GM10248 (cell line): ENCODE measurements at regions not wholly inside any gene's neighbourhood (a gene's known extent, or its start where the extent isn't known, plus 50 kb on each side); places are given as distances from the start of the nearest gene placed in this dataset.

ENCODE experiments used
- CTCF ChIA-PET: fragments of 300-600 bp; sonication (Branson Sonifier 250); formaldehyde crosslinking; extraction: SDS; loops from one replicate; lab custom pipeline; 2021; ENCODE audit warnings: antibody characterized with exemption; lab: Yijun Ruan, JAX
- POLR2A ChIA-PET: fragments of 350-650 bp; sonication (Branson Sonifier 250); formaldehyde crosslinking; extraction: SDS; loops from one replicate; lab custom pipeline; 2020; ENCODE audit warnings: antibody characterized with exemption; lab: Yijun Ruan, JAX
- DNase-seq: peaks from one replicate; pipeline ENCODE4 v3.0.0; 2012; ENCODE audit errors: extremely low spot score
- TF ChIP-seq, protein P1 (sequence below): IDR thresholded peaks from 2 replicates; pipeline ENCODE4 v1.5.1; 2012; ENCODE audit warnings: mild to moderate bottlenecking, low read depth; ENCODE audit errors: extremely low read depth, missing control alignments, control extremely low read depth

DNA sequence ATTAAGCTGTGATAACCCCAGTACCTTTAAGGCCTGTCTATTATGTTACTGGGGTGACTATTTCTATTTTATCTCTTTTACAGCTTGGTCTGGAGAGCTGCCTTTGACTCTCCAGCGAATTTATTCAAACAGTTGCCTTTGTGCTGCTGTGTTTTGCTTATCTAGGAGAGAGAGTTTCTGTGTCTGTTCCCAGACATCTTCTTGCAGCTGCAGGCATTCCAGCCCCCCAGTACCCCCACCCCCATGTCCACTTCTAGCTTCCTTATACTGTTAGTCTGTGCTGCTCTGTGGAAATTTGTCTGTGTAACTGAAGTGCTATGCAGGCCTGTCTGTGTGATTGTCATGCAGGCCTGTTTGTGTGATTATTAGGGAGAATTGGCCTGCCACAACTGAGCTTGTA lies 713.7 kb upstream of the SEMA6D start:
- TF ChIP-seq, protein P1, sequence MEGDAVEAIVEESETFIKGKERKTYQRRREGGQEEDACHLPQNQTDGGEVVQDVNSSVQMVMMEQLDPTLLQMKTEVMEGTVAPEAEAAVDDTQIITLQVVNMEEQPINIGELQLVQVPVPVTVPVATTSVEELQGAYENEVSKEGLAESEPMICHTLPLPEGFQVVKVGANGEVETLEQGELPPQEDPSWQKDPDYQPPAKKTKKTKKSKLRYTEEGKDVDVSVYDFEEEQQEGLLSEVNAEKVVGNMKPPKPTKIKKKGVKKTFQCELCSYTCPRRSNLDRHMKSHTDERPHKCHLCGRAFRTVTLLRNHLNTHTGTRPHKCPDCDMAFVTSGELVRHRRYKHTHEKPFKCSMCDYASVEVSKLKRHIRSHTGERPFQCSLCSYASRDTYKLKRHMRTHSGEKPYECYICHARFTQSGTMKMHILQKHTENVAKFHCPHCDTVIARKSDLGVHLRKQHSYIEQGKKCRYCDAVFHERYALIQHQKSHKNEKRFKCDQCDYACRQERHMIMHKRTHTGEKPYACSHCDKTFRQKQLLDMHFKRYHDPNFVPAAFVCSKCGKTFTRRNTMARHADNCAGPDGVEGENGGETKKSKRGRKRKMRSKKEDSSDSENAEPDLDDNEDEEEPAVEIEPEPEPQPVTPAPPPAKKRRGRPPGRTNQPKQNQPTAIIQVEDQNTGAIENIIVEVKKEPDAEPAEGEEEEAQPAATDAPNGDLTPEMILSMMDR = no peak
- POLR2A ChIA-PET = no interaction called here
- DNase-seq = no peak
- CTCF ChIA-PET = no interaction called here

DNA sequence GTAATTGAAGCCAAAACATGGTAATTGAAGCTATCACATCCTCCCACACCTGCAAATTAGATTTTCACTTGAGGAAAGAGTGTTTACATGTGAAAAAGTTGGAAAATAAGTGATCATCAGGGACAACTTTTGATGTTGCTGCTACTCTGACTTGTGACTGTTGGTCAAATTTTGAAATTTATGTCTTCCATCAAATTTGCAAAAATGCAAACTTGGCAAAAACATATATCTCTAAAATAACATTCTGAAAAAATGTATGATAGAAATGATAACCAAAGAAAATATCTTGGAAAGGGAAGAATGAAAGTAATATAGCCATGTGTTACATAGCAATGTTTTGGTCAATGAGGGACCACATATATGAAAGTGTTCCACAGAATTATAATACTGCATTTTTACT lies 703.9 kb upstream of the SEMA6D start:
- POLR2A ChIA-PET = no interaction called here
- CTCF ChIA-PET = no interaction called here
- no peak for DNase-seq
- TF ChIP-seq, protein P1 = no peak

DNA sequence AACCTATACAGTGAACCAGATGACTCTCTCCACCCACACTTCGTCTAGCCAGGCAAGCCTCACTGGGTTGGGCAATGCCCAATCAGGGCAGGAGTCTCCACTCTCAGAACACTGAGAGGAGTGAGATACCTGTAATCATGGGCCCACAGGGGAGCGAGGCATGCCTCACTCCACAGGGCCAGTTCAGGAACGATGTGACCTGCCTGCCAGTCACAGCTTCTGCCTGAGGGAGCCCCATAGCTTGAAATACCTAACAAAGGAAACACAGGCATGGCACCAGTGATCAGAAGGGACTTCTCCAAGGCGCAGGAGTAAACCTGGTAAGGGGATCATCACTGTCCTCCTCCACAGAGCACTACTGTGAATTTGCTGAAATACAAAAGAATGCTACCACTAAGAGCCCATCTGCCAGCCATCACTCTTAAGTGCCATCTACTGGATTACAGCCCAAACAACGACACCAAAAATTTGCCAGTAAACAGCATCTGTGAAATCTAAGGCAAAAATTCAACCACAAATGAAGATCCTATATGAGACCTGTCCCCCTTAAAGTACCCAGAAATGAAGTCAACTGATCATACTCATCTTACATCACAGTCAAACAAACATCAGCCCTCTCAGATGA lies 689.9 kb upstream of the SEMA6D start:
- ChIA-PET POLR2A (no interaction called here), CTCF (interaction anchor here (1.2 to 1.7 kb wide), 2 partner anchors 12 to 716 kb away, joined by 3 to 6 read pairs; no protein-coding TSS in a partner anchor)
- TF ChIP-seq, protein P1 = no peak
- no peak for DNase-seq

DNA sequence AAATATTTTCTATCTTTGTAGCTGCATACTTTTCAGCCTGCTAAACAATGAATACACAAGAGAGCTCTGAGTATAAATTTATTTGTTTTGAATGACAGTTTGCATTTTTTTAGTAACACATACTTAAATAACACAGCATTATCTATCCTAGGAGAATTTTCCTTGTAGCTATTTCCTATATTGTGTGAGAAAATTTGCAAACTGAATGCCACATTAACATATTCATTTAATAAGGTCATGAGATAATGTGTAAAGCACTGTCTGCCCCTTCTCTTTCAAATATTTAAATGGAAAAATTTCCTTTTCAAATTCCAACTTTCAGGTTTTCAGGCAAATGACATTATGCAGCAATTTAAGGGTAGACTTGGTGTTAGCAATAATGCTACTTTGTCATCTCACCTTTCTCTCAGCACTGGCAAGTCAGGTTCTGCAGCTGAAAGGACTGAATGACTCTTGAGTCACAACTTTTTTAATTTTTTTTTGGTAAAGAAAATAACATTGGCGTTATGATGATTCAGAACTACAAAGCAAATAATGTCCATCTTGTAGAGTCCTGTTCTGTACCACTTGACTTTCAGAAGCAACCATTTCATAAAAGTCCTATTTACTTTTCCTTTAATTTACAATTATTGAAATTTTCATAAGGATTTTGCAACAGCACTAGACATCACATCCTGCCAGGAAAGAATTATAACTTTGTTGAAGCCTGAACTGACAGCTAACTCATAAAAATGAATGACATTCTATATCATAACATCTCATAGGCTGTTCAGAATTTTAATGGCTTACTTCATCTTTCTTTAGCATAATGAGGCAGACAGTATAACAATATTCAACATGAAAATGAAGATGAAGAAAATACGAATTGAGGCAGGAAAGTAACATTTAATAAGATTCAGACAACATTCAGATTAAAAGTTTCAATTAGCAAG lies 681.6 kb upstream of the SEMA6D start:
- POLR2A ChIA-PET = no interaction called here
- CTCF ChIA-PET = interaction anchor here (1.1 to 1.5 kb wide), 4 partner anchors 10 to 24 kb away, joined by 3 to 4 read pairs (median 3); no protein-coding TSS in a partner anchor
- TF ChIP-seq, protein P1 = no peak
- no peak for DNase-seq

DNA sequence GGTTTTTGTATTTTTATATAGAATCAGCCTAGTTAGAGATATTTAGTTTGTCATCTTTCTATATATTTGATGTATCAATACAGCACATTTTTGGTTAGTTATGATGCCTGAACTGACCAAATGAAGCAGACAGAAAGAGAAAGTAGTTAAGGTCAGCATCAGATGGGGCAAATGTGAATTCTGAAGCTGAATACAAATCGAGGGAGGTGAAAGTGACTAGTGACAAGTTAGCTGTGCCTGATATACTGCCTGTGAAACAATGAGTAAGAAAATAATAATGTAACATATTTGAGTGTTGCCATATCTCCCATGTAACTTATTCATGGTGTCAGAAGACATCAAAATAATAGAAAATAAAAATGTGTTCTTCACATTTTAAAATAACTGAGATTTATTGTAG lies 680.3 kb upstream of the SEMA6D start:
- no peak for DNase-seq
- POLR2A ChIA-PET = no interaction called here
- TF ChIP-seq, protein P1 = no peak
- CTCF ChIA-PET = no interaction called here

DNA sequence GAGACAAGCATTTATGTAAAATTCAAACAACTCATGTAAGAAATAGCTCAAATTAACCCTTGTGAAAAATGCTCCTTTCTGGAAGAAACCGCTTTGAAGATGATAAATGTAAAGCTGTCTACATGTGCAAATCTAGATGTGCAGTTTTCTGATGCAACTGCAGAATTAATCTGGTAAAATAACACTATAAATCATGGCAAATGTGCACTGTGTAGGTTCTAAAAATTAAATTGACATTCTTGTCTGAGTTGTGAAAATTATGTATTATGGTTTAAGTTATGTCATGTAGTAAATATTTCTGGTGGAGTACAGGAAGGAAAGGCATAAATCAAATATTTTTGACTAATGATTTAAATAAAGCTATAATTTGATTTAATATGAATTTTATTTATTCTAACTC lies 678.1 kb upstream of the SEMA6D start:
- ChIA-PET POLR2A (no interaction called here), CTCF (interaction anchor here (1.0 to 1.3 kb wide), 4 partner anchors 10 to 143 kb away, joined by 3 to 4 read pairs (median 3); no protein-coding TSS in a partner anchor)
- TF ChIP-seq, protein P1 = no peak
- no peak for DNase-seq
